WTC11 (cell line): ENCODE measurements at regions not wholly inside any gene's neighbourhood (a gene's known extent, or its start where the extent isn't known, plus 50 kb on each side); places are given as distances from the start of the nearest gene placed in this dataset.

Experiments
- ATAC-seq: fragments of 200-7000 bp; cut with Tn5 transposase; 2 replicates; pipeline ENCODE4 v1.10.0; 2021; ENCODE audit warnings: mild to moderate bottlenecking, moderate library complexity
- CTCF ChIA-PET: fragments of 300-600 bp; sonication (Branson Sonifier 250); formaldehyde crosslinking; loops from one replicate; lab custom pipeline; 2021; ENCODE audit warnings: antibody characterized with exemption; lab: Charles Lee
- POLR2A ChIA-PET: fragments of 350-600 bp; sonication (Branson Sonifier 250); formaldehyde crosslinking; loops from one replicate; lab custom pipeline; 2021; ENCODE audit warnings: antibody characterized with exemption; lab: Charles Lee
- DNase-seq: peaks from one replicate; pipeline ENCODE4 v3.0.0; 2021; ENCODE audit warnings: low spot score
- H3K27ac Mint-ChIP-seq: 2 replicates; pipeline ENCODE4 v1.8.0; 2021; ENCODE audit warnings: mixed read lengths
- H3K27me3 Mint-ChIP-seq: 2 replicates; pipeline ENCODE4 v1.8.0; 2021; ENCODE audit warnings: low read depth, mild to moderate bottlenecking, moderate library complexity, mixed read lengths
- H3K36me3 Mint-ChIP-seq: 2 replicates; pipeline ENCODE4 v1.8.0; 2021; ENCODE audit warnings: mixed read lengths
- H3K4me1 Mint-ChIP-seq: 2 replicates; pipeline ENCODE4 v1.8.0; 2022; ENCODE audit warnings: mixed read lengths
- H3K4me3 Mint-ChIP-seq: 2 replicates; pipeline ENCODE4 v1.8.0; 2021; ENCODE audit warnings: mild to moderate bottlenecking, moderate library complexity, mixed read lengths
- H3K9me3 Mint-ChIP-seq: 2 replicates; pipeline ENCODE4 v1.8.0; 2021; ENCODE audit warnings: mixed read lengths
- E2F5 ChIP-seq: sonication (generic); formaldehyde crosslinking; IDR thresholded peaks from 2 replicates; pipeline ENCODE4 v1.8.1; 2022; ENCODE audit warnings: mild to moderate bottlenecking, moderate library complexity, missing genetic modification reagents
- ERG ChIP-seq: fragments of 250-450 bp; sonication (Bioruptor Pico); IDR thresholded peaks from 2 replicates; pipeline ENCODE4 v1.8.0; 2021; ENCODE audit warnings: mild to moderate bottlenecking
- ETV6 ChIP-seq: sonication (generic); formaldehyde crosslinking; IDR thresholded peaks from 2 replicates; pipeline ENCODE4 v1.8.1; 2022; ENCODE audit warnings: mild to moderate bottlenecking, missing genetic modification reagents
- FOXJ3 ChIP-seq: sonication (generic); formaldehyde crosslinking; IDR thresholded peaks from 2 replicates; pipeline ENCODE4 v1.9.0; 2021; ENCODE audit warnings: missing genetic modification reagents, mild to moderate bottlenecking, borderline replicate concordance
- GRHL2 ChIP-seq: fragments of 250-450 bp; sonication (Bioruptor Pico); IDR thresholded peaks from 2 replicates; pipeline ENCODE4 v1.8.0; 2022; ENCODE audit warnings: mild to moderate bottlenecking, moderate library complexity; ENCODE audit not compliant: insufficient replicate concordance, severe bottlenecking
- IRF1 ChIP-seq: sonication (generic); formaldehyde crosslinking; IDR thresholded peaks from 2 replicates; pipeline ENCODE4 v1.8.0; 2023; ENCODE audit warnings: missing genetic modification reagents
- JUN ChIP-seq: sonication (generic); formaldehyde crosslinking; IDR thresholded peaks from 2 replicates; pipeline ENCODE4 v1.8.0; 2023; ENCODE audit warnings: mild to moderate bottlenecking, missing genetic modification reagents
- KAT7 ChIP-seq: sonication (generic); formaldehyde crosslinking; IDR thresholded peaks from 2 replicates; pipeline ENCODE4 v1.8.1; 2023; ENCODE audit warnings: missing genetic modification reagents, mild to moderate bottlenecking, borderline replicate concordance
- MLX ChIP-seq: sonication (generic); formaldehyde crosslinking; IDR thresholded peaks from 2 replicates; pipeline ENCODE4 v1.8.1; 2023; ENCODE audit warnings: mild to moderate bottlenecking, missing genetic modification reagents, moderate library complexity
- NFE2L1 ChIP-seq: sonication (generic); formaldehyde crosslinking; IDR thresholded peaks from 2 replicates; pipeline ENCODE4 v1.8.1; 2023; ENCODE audit warnings: missing genetic modification reagents
- NR3C1 ChIP-seq: sonication (generic); formaldehyde crosslinking; conservative IDR thresholded peaks from 2 replicates; pipeline ENCODE4 v1.8.1; 2023; ENCODE audit warnings: low read depth, mild to moderate bottlenecking, missing genetic modification reagents
- PREB ChIP-seq: sonication (generic); formaldehyde crosslinking; IDR thresholded peaks from 2 replicates; pipeline ENCODE4 v1.8.1; 2022; ENCODE audit warnings: mild to moderate bottlenecking, missing genetic modification reagents, moderate library complexity, borderline replicate concordance
- RELA ChIP-seq: sonication (generic); formaldehyde crosslinking; IDR thresholded peaks from 2 replicates; pipeline ENCODE4 v1.8.1; 2022; ENCODE audit warnings: missing genetic modification reagents, mild to moderate bottlenecking, borderline replicate concordance
- USF2 ChIP-seq: sonication (generic); formaldehyde crosslinking; IDR thresholded peaks from 2 replicates; pipeline ENCODE4 v1.8.1; 2023; ENCODE audit warnings: mild to moderate bottlenecking, missing genetic modification reagents, moderate library complexity
- ZBTB43 ChIP-seq: sonication (generic); formaldehyde crosslinking; IDR thresholded peaks from 2 replicates; pipeline ENCODE4 v1.8.1; 2023; ENCODE audit warnings: mild to moderate bottlenecking, missing genetic modification reagents
- ZNF121 ChIP-seq: sonication (generic); formaldehyde crosslinking; IDR thresholded peaks from 2 replicates; pipeline ENCODE4 v1.8.0; 2023; ENCODE audit warnings: missing genetic modification reagents
- ZNF219 ChIP-seq: sonication (generic); formaldehyde crosslinking; IDR thresholded peaks from 2 replicates; pipeline ENCODE4 v1.8.0; 2023; ENCODE audit warnings: missing genetic modification reagents, mild to moderate bottlenecking, borderline replicate concordance
- ZNF425 ChIP-seq: fragments of 250-450 bp; sonication (Bioruptor Pico); conservative IDR thresholded peaks from 2 replicates; pipeline ENCODE4 v1.9.0; 2021; ENCODE audit warnings: mild to moderate bottlenecking
- ZSCAN18 ChIP-seq: fragments of 250-450 bp; sonication (Bioruptor Pico); IDR thresholded peaks from 2 replicates; pipeline ENCODE4 v2.1.2; 2022; ENCODE audit warnings: mild to moderate bottlenecking, moderate library complexity

- H3K4me1 Mint-ChIP-seq = peaks cover 14% of the 10 kb centered on the region
- TF ChIP-seq RELA (CRISPR knock-in tag) = no peak
- no peak for TF ChIP-seq ZNF425 (CRISPR knock-in tag)
- no peak for TF ChIP-seq NR3C1 (CRISPR knock-in tag)
- no peak for TF ChIP-seq ETV6
- no peak for TF ChIP-seq PREB (CRISPR knock-in tag)
- no peak for TF ChIP-seq ZBTB43 (CRISPR knock-in tag)
- no peak for TF ChIP-seq USF2 (CRISPR knock-in tag)
- no peak for TF ChIP-seq GRHL2
- TF ChIP-seq JUN (CRISPR knock-in tag) = no peak
- no peak for TF ChIP-seq NFE2L1
- TF ChIP-seq ZNF219 (CRISPR knock-in tag) = no peak
- TF ChIP-seq ERG (CRISPR knock-in tag) = no peak
- no peak for TF ChIP-seq FOXJ3 (CRISPR knock-in tag)
- TF ChIP-seq ZNF121 (CRISPR knock-in tag) = no peak
- no peak for TF ChIP-seq ZSCAN18 (CRISPR knock-in tag)
- no peak for TF ChIP-seq MLX (CRISPR knock-in tag)
- no peak for TF ChIP-seq KAT7 (CRISPR knock-in tag)
- TF ChIP-seq E2F5 (CRISPR knock-in tag) = no peak
- no peak for TF ChIP-seq IRF1 (CRISPR knock-in tag)
- H3K4me3 Mint-ChIP-seq = no peak overlapping the region
- H3K9me3 Mint-ChIP-seq = peaks cover 6% of the 10 kb centered on the region
- POLR2A ChIA-PET = no interaction called here
- DNase-seq = no peak
- no peaks in the 10 kb centered on the region for H3K36me3 Mint-ChIP-seq
- no peaks in the 10 kb centered on the region for H3K27me3 Mint-ChIP-seq
- H3K27ac Mint-ChIP-seq = no peak overlapping the region
- no peak for ATAC-seq
- CTCF ChIA-PET = no interaction called here
Observed at GRCh38 chr3:59245859-59246501, 196.2 kb upstream of the CFAP20DC start.
